Keratinocyte (primary cell): ENCODE measurements at regions not wholly inside any gene's neighbourhood (a gene's known extent, or its start where the extent isn't known, plus 50 kb on each side); places are given as distances from the start of the nearest gene placed in this dataset.

Experiments used
- DNase-seq: peaks from one replicate; pipeline ENCODE4 v3.0.0-alpha.2; 2011; ENCODE audit warnings: low read depth, missing footprints, low spot score
- FAIRE-seq: peaks from 2 replicates; lab custom pipeline; 2011; peaks lifted over from hg19 to GRCh38; lab: Jason Lieb, UNC
- H2AFZ ChIP-seq: 2 replicates; pipeline ENCODE4 v1.6.0; 2012; ENCODE audit warnings: low read length, control low read depth, inconsistent platforms; ENCODE audit not compliant: control insufficient read depth
- H3K27ac ChIP-seq: 2 replicates; pipeline ENCODE4 v1.5.1; 2011; ENCODE audit warnings: low read length; ENCODE audit not compliant: control insufficient read depth, insufficient read depth
- H3K27me3 ChIP-seq: 3 replicates; pipeline ENCODE4 v1.6.0; 2011; ENCODE audit warnings: low read length; ENCODE audit not compliant: control insufficient read depth, insufficient read depth; ENCODE audit errors: extremely low read depth
- H3K36me3 ChIP-seq, 2 experiments: 2 replicates in 1 of 2; 3 replicates in 1 of 2; pipeline ENCODE4 v1.5.1; 2011; ENCODE audit warnings: low read length in 2 of 2, mild to moderate bottlenecking in 1 of 2; ENCODE audit not compliant: control insufficient read depth in 2 of 2, insufficient read depth in 2 of 2; ENCODE audit errors: extremely low read depth in 1 of 2
- H3K4me1 ChIP-seq: 3 replicates; pipeline ENCODE4 v1.5.1; 2011; ENCODE audit warnings: low read length; ENCODE audit not compliant: control insufficient read depth, insufficient read depth; ENCODE audit errors: extremely low read depth
- H3K4me2 ChIP-seq: 3 replicates; pipeline ENCODE4 v1.6.0; 2011; ENCODE audit warnings: low read depth, low read length; ENCODE audit not compliant: control insufficient read depth, insufficient read depth; ENCODE audit errors: extremely low read depth
- H3K4me3 ChIP-seq, 3 experiments: fragments of 200-600 bp in 1 of 3; sonication (generic) in 1 of 3; 2 replicates in 2 of 3; 3 replicates in 1 of 3; pipeline ENCODE4 v1.5.1; 2011 to 2016; ENCODE audit warnings: low read length in 3 of 3, mild to moderate bottlenecking in 3 of 3, control low read depth in 2 of 3, inconsistent platforms in 1 of 3, low read depth in 1 of 3, mixed read lengths in 1 of 3, mixed run types in 1 of 3, moderate library complexity in 1 of 3; ENCODE audit not compliant: control insufficient read depth in 2 of 3, insufficient read depth in 2 of 3; ENCODE audit errors: extremely low read depth in 1 of 3
- H3K79me2 ChIP-seq: 2 replicates; pipeline ENCODE4 v1.6.0; 2012; ENCODE audit warnings: low read length; ENCODE audit not compliant: control insufficient read depth, insufficient read depth
- H3K9ac ChIP-seq: 3 replicates; pipeline ENCODE4 v1.6.0; 2011; ENCODE audit warnings: low read length; ENCODE audit not compliant: control insufficient read depth, insufficient read depth; ENCODE audit errors: extremely low read depth
- H3K9me1 ChIP-seq: 3 replicates; pipeline ENCODE4 v1.6.0; 2011; ENCODE audit warnings: low read length; ENCODE audit not compliant: control insufficient read depth, insufficient read depth; ENCODE audit errors: extremely low read depth
- H3K9me3 ChIP-seq: 2 replicates; pipeline ENCODE4 v1.5.1; 2012; ENCODE audit warnings: low read depth, low read length; ENCODE audit not compliant: control insufficient read depth
- H4K20me1 ChIP-seq: 3 replicates; pipeline ENCODE4 v1.6.0; 2011; ENCODE audit warnings: low read length; ENCODE audit not compliant: control insufficient read depth, insufficient read depth; ENCODE audit errors: extremely low read depth
- CTCF ChIP-seq, 3 experiments: IDR thresholded peaks in 1 of 3; conservative IDR thresholded peaks in 1 of 3; optimal IDR thresholded peaks in 1 of 3; 2 replicates in 2 of 3; 3 replicates in 1 of 3; pipeline versions ENCODE3 to v1.5.1; 2011; ENCODE audit warnings: low read length in 3 of 3, mild to moderate bottlenecking in 3 of 3, moderate library complexity in 2 of 3, control low read depth in 1 of 3, inconsistent platforms in 1 of 3; ENCODE audit not compliant: insufficient read depth in 2 of 3; ENCODE audit errors: extremely low read depth in 1 of 3
- EZH2 ChIP-seq: IDR thresholded peaks from one replicate; pipeline ENCODE4 v1.6.1; 2012; ENCODE audit warnings: inconsistent platforms, mild to moderate bottlenecking, low read length, moderate library complexity
- dilution Hi-C: fragments of 300-500 bp; cut with MboI; formaldehyde crosslinking; loops from one replicate; pipeline ENCODE4 v1.7.0; 2020; ENCODE audit warnings: low sequenced_read_pairs; ENCODE audit not compliant: extremely low pct_ligation_motif_present

GRCh38 chr18:1983746-1984515, 587.4 kb downstream of the METTL4 start:
- no peak overlapping the region for H3K9ac ChIP-seq
- no peaks in the 10 kb centered on the region for H3K36me3 ChIP-seq
- H4K20me1 ChIP-seq, result no peaks in the 10 kb centered on the region
- no peaks in the 10 kb centered on the region for H3K79me2 ChIP-seq
- no peak overlapping the region for H3K27ac ChIP-seq
- FAIRE-seq, result no peak
- no peak overlapping the region for H3K4me3 ChIP-seq
- TF ChIP-seq EZH2, result no peak
- TF ChIP-seq CTCF (optimal IDR thresholded peaks at IDR 0.05 in 1 of 3, IDR thresholded peaks at IDR 0.05 in 1 of 3, conservative IDR thresholded peaks at IDR 0.05 in 1 of 3; ENCODE audit: extremely low read depth in 1 of 3, insufficient read depth in 2 of 3, low read length in 3 of 3), result no peak
- no peaks in the 10 kb centered on the region for H3K9me3 ChIP-seq
- dilution Hi-C loops, result no loop called here
- H3K4me2 ChIP-seq, result no peak overlapping the region
- no peaks in the 10 kb centered on the region for H3K4me1 ChIP-seq
- no peaks in the 10 kb centered on the region for H3K27me3 ChIP-seq
- H2AFZ ChIP-seq, result no peak overlapping the region
- DNase-seq, result no peak
- H3K9me1 ChIP-seq, result no peaks in the 10 kb centered on the region

- H3K9ac ChIP-seq, result no peak overlapping the region
- H3K9me3 ChIP-seq, result no peaks in the 10 kb centered on the region
- H3K27me3 ChIP-seq, result no peaks in the 10 kb centered on the region
- H3K9me1 ChIP-seq, result no peaks in the 10 kb centered on the region
- H3K4me2 ChIP-seq, result no peak overlapping the region
- no peaks in the 10 kb centered on the region for H3K4me1 ChIP-seq
- H3K79me2 ChIP-seq, result no peaks in the 10 kb centered on the region
- no peak overlapping the region for H3K4me3 ChIP-seq
- H4K20me1 ChIP-seq, result no peaks in the 10 kb centered on the region
- no peak overlapping the region for H2AFZ ChIP-seq
- FAIRE-seq (no peak), DNase-seq (no peak)
- dilution Hi-C loops, result no loop called here
- H3K36me3 ChIP-seq, result no peaks in the 10 kb centered on the region
- no peak for TF ChIP-seq CTCF (optimal IDR thresholded peaks at IDR 0.05 in 1 of 3, IDR thresholded peaks at IDR 0.05 in 1 of 3, conservative IDR thresholded peaks at IDR 0.05 in 1 of 3; ENCODE audit: extremely low read depth in 1 of 3, insufficient read depth in 2 of 3, low read length in 3 of 3)
- no peak for TF ChIP-seq EZH2
- no peak overlapping the region for H3K27ac ChIP-seq
Observed at GRCh38 chr18:1993866-1994265, 577.4 kb downstream of the METTL4 start.
